GM18517 (cell line): ENCODE measurements at regions not wholly inside any gene's neighbourhood (a gene's known extent, or its start where the extent isn't known, plus 50 kb on each side); places are given as distances from the start of the nearest gene placed in this dataset.

Experiments used
- ATAC-seq: cut with Tn5 transposase; IDR thresholded peaks from one replicate; pipeline ENCODE4 v1.9.1; 2021; ENCODE audit warnings: mild to moderate bottlenecking, moderate library complexity; ENCODE audit not compliant: unreplicated experiment

GRCh38 chr6:113317891-113318574 lies 539.1 kb upstream of the MARCKS start:
- ATAC-seq = no peak

- ATAC-seq = no peak
Measured at GRCh38 chr6:113318575-113318917, 538.6 kb upstream of the MARCKS start.

- no peak for ATAC-seq
Measured at GRCh38 chr6:113320653-113321052, 536.5 kb upstream of the MARCKS start.

- no peak for ATAC-seq
Measured at GRCh38 chr6:113326781-113327180, 530.4 kb upstream of the MARCKS start.

- ATAC-seq = no peak
Measured at GRCh38 chr6:113328886-113329381, 528.2 kb upstream of the MARCKS start.

GRCh38 chr6:113329942-113330635 lies 527.1 kb upstream of the MARCKS start:
- no peak for ATAC-seq

- no peak for ATAC-seq
Measured at GRCh38 chr6:113330636-113330946, 526.6 kb upstream of the MARCKS start.

GRCh38 chr6:113331021-113331420 lies 526.1 kb upstream of the MARCKS start:
- no peak for ATAC-seq

- ATAC-seq = no peak
Measured at GRCh38 chr6:113338644-113339043, 518.5 kb upstream of the MARCKS start.

- ATAC-seq = no peak
Measured at GRCh38 chr6:113339209-113339608, 517.9 kb upstream of the MARCKS start.

GRCh38 chr6:113340371-113340770 lies 516.8 kb upstream of the MARCKS start:
- no peak for ATAC-seq

GRCh38 chr6:113343940-113344339 lies 513.2 kb upstream of the MARCKS start:
- no peak for ATAC-seq

GRCh38 chr6:113344969-113345368 lies 512.2 kb upstream of the MARCKS start:
- no peak for ATAC-seq

- no peak for ATAC-seq
Measured at GRCh38 chr6:113347436-113347835, 509.7 kb upstream of the MARCKS start.

GRCh38 chr6:113350461-113350860 lies 506.7 kb upstream of the MARCKS start:
- no peak for ATAC-seq

- ATAC-seq = no peak
Measured at GRCh38 chr6:113351173-113351834, 505.8 kb upstream of the MARCKS start.

GRCh38 chr6:113352029-113352801 lies 504.9 kb upstream of the MARCKS start:
- ATAC-seq = no peak

- ATAC-seq = no peak
Measured at GRCh38 chr6:113352831-113353230, 504.3 kb upstream of the MARCKS start.

GRCh38 chr6:113353392-113353791 lies 503.8 kb upstream of the MARCKS start:
- no peak for ATAC-seq

- no peak for ATAC-seq
Measured at GRCh38 chr6:113354204-113354895, 502.8 kb upstream of the MARCKS start.

- no peak for ATAC-seq
Measured at GRCh38 chr6:113356139-113356538, 501.0 kb upstream of the MARCKS start.
